GM12878 (cell line): ENCODE measurements at regions not wholly inside any gene's neighbourhood (a gene's known extent, or its start where the extent isn't known, plus 50 kb on each side); places are given as distances from the start of the nearest gene placed in this dataset.

Source experiments
- BACH1 ChIP-seq: fragments of 450-650 bp; IDR thresholded peaks from 2 replicates; pipeline ENCODE4 v1.6.1; 2017; ENCODE audit warnings: mild to moderate bottlenecking, borderline replicate concordance
- CREB1 ChIP-seq: IDR thresholded peaks from 2 replicates; pipeline ENCODE4 v1.6.1; 2012; ENCODE audit warnings: low read depth, mild to moderate bottlenecking, inconsistent platforms
- EP300 ChIP-seq, 2 experiments: fragments of 150-350 bp in 1 of 2; IDR thresholded peaks; 2 replicates each; pipeline ENCODE4 v1.6.1; 2011 to 2012; ENCODE audit warnings: low read depth in 2 of 2, low read length in 2 of 2, borderline replicate concordance in 1 of 2, improper control_type of control experiment in 1 of 2, inconsistent platforms in 1 of 2; ENCODE audit not compliant: control insufficient read depth in 1 of 2
- HCFC1 ChIP-seq: fragments of 150-350 bp; IDR thresholded peaks from 2 replicates; pipeline ENCODE4 v1.6.1; 2014; ENCODE audit warnings: low read length
- HDAC2 ChIP-seq: fragments of 200-600 bp; sonication (generic); IDR thresholded peaks from 2 replicates; pipeline ENCODE4 v1.6.1; 2017
- IKZF1 ChIP-seq: fragments of 450-650 bp; conservative IDR thresholded peaks from 2 replicates; pipeline ENCODE4 v1.6.1; 2017; ENCODE audit warnings: antibody characterized with exemption, mild to moderate bottlenecking
- KDM1A ChIP-seq: fragments of 200-600 bp; sonication (generic); IDR thresholded peaks from 2 replicates; pipeline ENCODE4 v1.6.1; 2016; ENCODE audit warnings: borderline replicate concordance
- LARP7 ChIP-seq: fragments of 450-650 bp; IDR thresholded peaks from 2 replicates; pipeline ENCODE4 v1.6.1; 2017; ENCODE audit warnings: mild to moderate bottlenecking
- MYB ChIP-seq: fragments of 150-350 bp; IDR thresholded peaks from 2 replicates; pipeline ENCODE4 v1.6.1; 2014; ENCODE audit warnings: mild to moderate bottlenecking, low read depth, low read length, borderline replicate concordance
- NFXL1 ChIP-seq: fragments of 450-650 bp; IDR thresholded peaks from 2 replicates; pipeline ENCODE4 v1.6.1; 2017; ENCODE audit warnings: antibody characterized with exemption, mild to moderate bottlenecking, borderline replicate concordance
- NR2F1 ChIP-seq: fragments of 450-650 bp; conservative IDR thresholded peaks from 2 replicates; pipeline ENCODE4 v1.6.1; 2017; ENCODE audit warnings: mild to moderate bottlenecking
- POLR2AphosphoS2 ChIP-seq: IDR thresholded peaks from 2 replicates; pipeline ENCODE4 v1.6.1; 2011; ENCODE audit warnings: low read depth, mild to moderate bottlenecking, low read length, improper control_type of control experiment, moderate library complexity
- POU2F2 ChIP-seq: IDR thresholded peaks from 3 replicates; pipeline ENCODE4 v1.6.1; 2011; ENCODE audit warnings: low read depth, mild to moderate bottlenecking, low read length, borderline replicate concordance
- SMARCA5 ChIP-seq: fragments of 450-650 bp; IDR thresholded peaks from 2 replicates; pipeline ENCODE4 v1.6.1; 2017; ENCODE audit warnings: mild to moderate bottlenecking
- SPI1 ChIP-seq: IDR thresholded peaks from 2 replicates; pipeline ENCODE4 v1.6.1; 2011; ENCODE audit warnings: low read depth, mild to moderate bottlenecking, low read length, moderate library complexity, borderline replicate concordance; ENCODE audit not compliant: insufficient read depth
- TF ChIP-seq, protein P1 (sequence below): fragments of 450-650 bp; IDR thresholded peaks from 2 replicates; pipeline ENCODE4 v1.6.1; 2017; ENCODE audit warnings: mild to moderate bottlenecking, low read depth, inconsistent platforms; ENCODE audit not compliant: poor library complexity, severe bottlenecking
- TF ChIP-seq, protein P2 (sequence below): fragments of 450-650 bp; formaldehyde crosslinking; IDR thresholded peaks from 2 replicates; pipeline ENCODE4 v1.5.0; 2022; ENCODE audit warnings: mild to moderate bottlenecking, missing genetic modification characterization
- TF ChIP-seq, protein P3 (sequence below): IDR thresholded peaks from 2 replicates; pipeline ENCODE4 v1.6.1; 2011; ENCODE audit warnings: borderline replicate concordance, low read depth, mild to moderate bottlenecking, moderate library complexity, low read length; ENCODE audit not compliant: insufficient read depth, poor library complexity, severe bottlenecking
- TF ChIP-seq, protein P4 (sequence below): fragments of 450-650 bp; IDR thresholded peaks from 2 replicates; pipeline ENCODE4 v1.6.1; 2018; ENCODE audit warnings: mild to moderate bottlenecking, low read depth, moderate library complexity; ENCODE audit not compliant: partially characterized antibody
- TF ChIP-seq, protein P5 (sequence below): fragments of 450-650 bp; IDR thresholded peaks from 2 replicates; pipeline ENCODE4 v1.6.1; 2017; ENCODE audit warnings: mild to moderate bottlenecking

DNA sequence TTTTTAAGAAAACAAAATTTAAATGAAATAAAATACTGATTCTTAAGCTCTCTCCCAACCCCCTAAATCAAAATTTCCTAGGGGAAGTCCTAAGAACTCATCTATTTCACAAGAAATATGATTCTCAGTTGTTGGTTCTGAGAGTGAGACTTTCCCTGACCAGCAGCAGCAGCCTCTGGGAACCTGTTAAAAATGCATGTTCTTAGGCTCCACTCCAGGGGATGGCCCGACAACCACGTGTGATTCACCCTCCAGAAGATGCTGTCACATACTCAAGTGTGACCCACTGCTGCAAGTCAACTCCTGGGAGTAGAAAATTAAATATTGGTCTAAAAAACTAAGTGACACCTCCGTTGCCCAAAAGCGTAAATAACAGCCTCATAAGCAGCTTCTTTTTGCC, 343.2 kb upstream of the NR2F2 start (continued):
- TF ChIP-seq, protein P1, sequence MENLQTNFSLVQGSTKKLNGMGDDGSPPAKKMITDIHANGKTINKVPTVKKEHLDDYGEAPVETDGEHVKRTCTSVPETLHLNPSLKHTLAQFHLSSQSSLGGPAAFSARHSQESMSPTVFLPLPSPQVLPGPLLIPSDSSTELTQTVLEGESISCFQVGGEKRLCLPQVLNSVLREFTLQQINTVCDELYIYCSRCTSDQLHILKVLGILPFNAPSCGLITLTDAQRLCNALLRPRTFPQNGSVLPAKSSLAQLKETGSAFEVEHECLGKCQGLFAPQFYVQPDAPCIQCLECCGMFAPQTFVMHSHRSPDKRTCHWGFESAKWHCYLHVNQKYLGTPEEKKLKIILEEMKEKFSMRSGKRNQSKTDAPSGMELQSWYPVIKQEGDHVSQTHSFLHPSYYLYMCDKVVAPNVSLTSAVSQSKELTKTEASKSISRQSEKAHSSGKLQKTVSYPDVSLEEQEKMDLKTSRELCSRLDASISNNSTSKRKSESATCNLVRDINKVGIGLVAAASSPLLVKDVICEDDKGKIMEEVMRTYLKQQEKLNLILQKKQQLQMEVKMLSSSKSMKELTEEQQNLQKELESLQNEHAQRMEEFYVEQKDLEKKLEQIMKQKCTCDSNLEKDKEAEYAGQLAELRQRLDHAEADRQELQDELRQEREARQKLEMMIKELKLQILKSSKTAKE: no peak
- TF ChIP-seq, protein P2, sequence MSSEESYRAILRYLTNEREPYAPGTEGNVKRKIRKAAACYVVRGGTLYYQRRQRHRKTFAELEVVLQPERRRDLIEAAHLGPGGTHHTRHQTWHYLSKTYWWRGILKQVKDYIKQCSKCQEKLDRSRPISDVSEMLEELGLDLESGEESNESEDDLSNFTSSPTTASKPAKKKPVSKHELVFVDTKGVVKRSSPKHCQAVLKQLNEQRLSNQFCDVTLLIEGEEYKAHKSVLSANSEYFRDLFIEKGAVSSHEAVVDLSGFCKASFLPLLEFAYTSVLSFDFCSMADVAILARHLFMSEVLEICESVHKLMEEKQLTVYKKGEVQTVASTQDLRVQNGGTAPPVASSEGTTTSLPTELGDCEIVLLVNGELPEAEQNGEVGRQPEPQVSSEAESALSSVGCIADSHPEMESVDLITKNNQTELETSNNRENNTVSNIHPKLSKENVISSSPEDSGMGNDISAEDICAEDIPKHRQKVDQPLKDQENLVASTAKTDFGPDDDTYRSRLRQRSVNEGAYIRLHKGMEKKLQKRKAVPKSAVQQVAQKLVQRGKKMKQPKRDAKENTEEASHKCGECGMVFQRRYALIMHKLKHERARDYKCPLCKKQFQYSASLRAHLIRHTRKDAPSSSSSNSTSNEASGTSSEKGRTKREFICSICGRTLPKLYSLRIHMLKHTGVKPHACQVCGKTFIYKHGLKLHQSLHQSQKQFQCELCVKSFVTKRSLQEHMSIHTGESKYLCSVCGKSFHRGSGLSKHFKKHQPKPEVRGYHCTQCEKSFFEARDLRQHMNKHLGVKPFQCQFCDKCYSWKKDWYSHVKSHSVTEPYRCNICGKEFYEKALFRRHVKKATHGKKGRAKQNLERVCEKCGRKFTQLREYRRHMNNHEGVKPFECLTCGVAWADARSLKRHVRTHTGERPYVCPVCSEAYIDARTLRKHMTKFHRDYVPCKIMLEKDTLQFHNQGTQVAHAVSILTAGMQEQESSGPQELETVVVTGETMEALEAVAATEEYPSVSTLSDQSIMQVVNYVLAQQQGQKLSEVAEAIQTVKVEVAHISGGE (CRISPR knock-in tag): no peak
- TF ChIP-seq SMARCA5 (no peak), SPI1 (no peak), MYB (no peak), CREB1 (no peak), NFXL1 (no peak), KDM1A (no peak), POLR2AphosphoS2 (no peak), LARP7 (no peak), BACH1 (no peak), EP300 (IDR thresholded peaks at IDR 0.05; ENCODE audit: borderline replicate concordance in 1 of 2, control insufficient read depth in 1 of 2, low read depth in 2 of 2, low read length in 2 of 2) (no peak), HCFC1 (no peak), POU2F2 (no peak), NR2F1 (0 out of 2 replicates have a peak, but pooled peaks have one; percentile 3), HDAC2 (no peak), IKZF1 (peak; percentile 25; the same call in 1 of the 2 replicates)
- TF ChIP-seq, protein P3, sequence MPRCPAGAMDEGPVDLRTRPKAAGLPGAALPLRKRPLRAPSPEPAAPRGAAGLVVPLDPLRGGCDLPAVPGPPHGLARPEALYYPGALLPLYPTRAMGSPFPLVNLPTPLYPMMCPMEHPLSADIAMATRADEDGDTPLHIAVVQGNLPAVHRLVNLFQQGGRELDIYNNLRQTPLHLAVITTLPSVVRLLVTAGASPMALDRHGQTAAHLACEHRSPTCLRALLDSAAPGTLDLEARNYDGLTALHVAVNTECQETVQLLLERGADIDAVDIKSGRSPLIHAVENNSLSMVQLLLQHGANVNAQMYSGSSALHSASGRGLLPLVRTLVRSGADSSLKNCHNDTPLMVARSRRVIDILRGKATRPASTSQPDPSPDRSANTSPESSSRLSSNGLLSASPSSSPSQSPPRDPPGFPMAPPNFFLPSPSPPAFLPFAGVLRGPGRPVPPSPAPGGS: peak; percentile 73
- TF ChIP-seq, protein P4, sequence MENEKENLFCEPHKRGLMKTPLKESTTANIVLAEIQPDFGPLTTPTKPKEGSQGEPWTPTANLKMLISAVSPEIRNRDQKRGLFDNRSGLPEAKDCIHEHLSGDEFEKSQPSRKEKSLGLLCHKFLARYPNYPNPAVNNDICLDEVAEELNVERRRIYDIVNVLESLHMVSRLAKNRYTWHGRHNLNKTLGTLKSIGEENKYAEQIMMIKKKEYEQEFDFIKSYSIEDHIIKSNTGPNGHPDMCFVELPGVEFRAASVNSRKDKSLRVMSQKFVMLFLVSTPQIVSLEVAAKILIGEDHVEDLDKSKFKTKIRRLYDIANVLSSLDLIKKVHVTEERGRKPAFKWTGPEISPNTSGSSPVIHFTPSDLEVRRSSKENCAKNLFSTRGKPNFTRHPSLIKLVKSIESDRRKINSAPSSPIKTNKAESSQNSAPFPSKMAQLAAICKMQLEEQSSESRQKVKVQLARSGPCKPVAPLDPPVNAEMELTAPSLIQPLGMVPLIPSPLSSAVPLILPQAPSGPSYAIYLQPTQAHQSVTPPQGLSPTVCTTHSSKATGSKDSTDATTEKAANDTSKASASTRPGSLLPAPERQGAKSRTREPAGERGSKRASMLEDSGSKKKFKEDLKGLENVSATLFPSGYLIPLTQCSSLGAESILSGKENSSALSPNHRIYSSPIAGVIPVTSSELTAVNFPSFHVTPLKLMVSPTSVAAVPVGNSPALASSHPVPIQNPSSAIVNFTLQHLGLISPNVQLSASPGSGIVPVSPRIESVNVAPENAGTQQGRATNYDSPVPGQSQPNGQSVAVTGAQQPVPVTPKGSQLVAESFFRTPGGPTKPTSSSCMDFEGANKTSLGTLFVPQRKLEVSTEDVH: no peak
- TF ChIP-seq, protein P5, sequence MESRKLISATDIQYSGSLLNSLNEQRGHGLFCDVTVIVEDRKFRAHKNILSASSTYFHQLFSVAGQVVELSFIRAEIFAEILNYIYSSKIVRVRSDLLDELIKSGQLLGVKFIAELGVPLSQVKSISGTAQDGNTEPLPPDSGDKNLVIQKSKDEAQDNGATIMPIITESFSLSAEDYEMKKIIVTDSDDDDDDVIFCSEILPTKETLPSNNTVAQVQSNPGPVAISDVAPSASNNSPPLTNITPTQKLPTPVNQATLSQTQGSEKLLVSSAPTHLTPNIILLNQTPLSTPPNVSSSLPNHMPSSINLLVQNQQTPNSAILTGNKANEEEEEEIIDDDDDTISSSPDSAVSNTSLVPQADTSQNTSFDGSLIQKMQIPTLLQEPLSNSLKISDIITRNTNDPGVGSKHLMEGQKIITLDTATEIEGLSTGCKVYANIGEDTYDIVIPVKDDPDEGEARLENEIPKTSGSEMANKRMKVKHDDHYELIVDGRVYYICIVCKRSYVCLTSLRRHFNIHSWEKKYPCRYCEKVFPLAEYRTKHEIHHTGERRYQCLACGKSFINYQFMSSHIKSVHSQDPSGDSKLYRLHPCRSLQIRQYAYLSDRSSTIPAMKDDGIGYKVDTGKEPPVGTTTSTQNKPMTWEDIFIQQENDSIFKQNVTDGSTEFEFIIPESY: no peak
